ENCODE measurements at regions not wholly inside any gene's neighbourhood (a gene's known extent, or its start where the extent isn't known, plus 50 kb on each side); places are given as distances from the start of the nearest gene placed in this dataset.

GRCh38 chr13:90331974-90332373, 1015.5 kb upstream of the MIR17HG start:
- TF ChIP-seq CTCF (IDR thresholded peaks at IDR 0.05) (no peak), POLR2AphosphoS5 (IDR thresholded peaks at IDR 0.05) (no peak)

Measured in prostate gland (tissue), 2 donors.